DMS114 treated with DMSO at 0.1 percent for 48 hours (cell line): ENCODE measurements at regions not wholly inside any gene's neighbourhood (a gene's known extent, or its start where the extent isn't known, plus 50 kb on each side); places are given as distances from the start of the nearest gene placed in this dataset.

Source experiments
- DNase-seq: peaks from one replicate; lab custom pipeline; 2025; ENCODE audit not compliant: unreplicated experiment; lab: John Stamatoyannopoulos, UW

DNA sequence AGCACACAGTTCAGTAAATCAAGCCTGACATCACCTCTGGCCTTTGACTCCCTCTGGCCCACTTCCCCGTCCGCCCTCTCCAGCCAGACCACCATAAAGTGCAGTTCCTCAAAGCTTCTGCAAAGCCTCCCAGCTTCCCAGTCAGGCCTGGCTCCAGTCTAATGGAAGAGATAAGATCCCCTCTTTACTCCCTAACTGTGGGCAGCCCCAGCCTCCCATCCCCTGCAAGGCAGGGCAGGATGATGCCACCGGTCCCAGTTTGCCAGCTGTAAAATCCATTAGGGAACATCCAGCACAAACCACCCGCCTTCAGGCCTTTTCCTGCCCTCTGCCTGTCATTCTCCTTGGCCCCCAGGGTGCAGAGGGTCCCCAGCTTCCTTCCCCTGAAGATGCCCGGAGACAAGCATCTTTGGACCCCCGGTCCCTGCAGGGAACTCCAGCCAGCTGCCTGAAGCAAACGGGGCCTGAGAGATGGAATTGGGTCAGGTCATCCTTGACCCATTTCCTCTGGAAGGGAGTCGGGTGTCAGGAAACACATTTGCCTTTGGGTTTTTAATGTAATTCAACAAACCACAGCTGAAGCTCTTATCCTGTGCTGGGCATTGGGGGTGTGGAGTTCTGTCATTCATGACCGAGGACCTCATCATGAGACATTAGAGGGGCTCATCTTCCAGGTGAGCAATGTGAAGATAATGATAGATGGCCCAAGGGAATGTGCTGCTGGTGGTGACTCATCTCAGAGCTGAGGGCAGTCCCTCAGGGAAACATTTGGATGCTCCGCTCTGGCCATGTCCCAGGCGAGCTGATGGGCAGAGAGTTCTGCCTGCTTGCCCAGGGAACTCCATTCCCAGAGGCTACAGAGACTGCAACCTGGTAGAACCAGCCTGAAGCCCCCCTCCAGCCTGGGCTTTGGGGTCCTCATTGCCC lies 93.8 kb upstream of the CLMN start:
- no peak for DNase-seq

DNA sequence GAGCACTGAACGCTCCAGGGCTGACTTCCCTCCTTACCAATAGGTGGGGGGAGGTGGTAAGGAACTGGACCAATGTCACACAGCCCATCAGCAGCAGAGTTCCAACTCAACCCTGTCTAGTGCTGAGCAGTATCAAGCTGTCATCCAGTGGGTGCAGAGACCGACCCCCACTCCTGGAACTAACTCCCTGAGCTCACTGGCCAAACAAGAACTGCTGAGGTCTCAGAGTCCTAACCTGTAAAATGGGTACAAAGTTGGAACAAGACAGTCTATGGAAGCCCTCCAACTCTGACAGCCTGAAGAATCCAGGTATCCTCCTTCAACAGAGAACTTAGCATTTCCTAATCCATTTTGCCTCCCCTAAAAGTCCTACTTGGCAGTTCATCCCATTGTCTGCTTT lies 91.1 kb upstream of the CLMN start:
- DNase-seq, result no peak

DNA sequence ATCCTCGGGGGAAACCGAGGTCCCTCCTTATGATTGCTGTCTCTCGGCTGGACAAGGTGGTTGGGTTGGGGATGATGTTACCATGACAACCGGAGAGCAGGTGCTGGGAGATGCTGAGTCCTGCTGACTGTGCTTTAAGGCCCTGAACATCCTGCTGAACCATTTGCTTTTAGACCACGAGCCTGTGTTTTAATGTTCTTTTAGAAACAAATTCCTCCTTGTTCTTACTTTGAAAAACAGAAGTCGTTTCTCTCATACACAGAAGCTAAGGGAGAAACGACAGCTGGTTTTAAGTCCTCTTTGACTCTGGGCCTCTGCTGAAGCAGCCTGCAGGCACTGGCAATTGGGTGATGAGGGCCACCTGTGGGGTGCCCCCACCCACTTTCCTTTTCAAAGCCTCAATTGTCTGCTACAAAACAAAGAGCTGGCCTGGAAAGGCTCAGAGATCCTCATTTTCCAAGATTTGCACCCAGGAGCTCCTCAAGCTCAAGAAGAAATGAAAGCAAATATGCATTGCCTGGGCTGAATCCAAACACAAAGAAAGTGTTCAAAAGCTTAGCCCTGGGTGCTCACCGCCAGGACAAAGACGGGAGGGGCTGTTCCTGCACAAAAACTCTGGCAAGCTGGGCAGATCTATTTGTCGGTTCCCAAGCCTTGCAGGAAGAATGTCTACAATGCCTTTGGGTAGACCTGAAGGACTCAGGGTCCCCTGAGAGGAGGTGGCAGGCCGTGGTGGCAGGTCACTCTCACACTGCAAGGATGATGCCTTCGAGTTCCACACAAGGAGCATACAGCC lies 90.0 kb upstream of the CLMN start:
- DNase-seq, result no peak

DNA sequence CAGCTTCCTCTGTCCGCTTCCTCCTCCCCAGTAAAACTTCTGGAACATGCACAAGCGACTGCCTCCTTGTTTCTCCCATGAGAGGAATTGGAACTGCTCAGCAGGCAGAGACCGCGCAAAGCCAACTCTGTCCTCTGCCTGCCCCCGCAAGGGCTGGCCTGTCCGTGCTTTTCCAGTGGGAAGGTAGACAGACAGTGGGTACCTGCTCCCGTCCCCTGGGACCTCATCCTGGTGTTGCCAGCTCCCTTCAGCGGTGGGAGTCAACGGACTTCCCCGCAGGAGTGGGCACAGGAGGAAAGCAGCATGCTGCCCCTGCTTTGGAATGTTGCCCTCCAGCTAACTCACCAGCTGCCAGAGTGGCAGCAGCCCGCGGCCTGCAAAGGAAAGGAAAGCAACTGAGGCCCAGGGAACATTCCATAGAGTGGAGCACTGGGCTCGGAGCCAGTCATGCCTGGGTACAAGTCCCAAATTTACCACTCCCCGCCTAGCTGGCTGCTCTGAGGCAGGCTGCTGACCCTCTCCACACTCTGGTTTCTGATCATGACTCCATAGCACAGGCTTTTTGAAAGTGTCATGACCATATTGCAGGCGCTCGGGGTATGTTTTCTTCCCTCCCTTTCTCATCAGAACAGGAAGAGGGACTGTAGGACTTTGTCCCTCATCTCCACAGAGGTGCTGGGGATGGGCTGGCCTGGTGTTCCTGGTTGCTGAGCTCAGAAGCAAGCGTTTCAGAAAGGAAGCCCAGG lies 89.2 kb upstream of the CLMN start:
- DNase-seq, result no peak

DNA sequence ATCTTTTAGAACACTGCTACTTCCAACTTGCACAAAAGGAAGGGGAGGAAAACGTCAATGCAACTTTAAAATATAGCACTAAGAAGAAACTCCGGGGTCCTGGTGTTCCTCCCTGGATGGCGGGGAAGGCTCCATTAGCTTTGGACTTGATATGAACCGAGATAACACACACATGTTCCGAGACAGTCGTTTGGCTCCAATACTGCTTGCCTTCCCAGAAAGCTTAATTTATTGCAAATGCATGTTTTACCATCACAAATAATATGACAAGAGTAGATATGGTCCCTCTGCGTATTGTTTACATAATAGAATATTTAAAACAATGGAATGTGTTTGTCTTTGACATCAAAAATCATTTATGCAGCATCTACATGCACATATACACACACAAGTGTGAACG lies 87.6 kb upstream of the CLMN start:
- no peak for DNase-seq

DNA sequence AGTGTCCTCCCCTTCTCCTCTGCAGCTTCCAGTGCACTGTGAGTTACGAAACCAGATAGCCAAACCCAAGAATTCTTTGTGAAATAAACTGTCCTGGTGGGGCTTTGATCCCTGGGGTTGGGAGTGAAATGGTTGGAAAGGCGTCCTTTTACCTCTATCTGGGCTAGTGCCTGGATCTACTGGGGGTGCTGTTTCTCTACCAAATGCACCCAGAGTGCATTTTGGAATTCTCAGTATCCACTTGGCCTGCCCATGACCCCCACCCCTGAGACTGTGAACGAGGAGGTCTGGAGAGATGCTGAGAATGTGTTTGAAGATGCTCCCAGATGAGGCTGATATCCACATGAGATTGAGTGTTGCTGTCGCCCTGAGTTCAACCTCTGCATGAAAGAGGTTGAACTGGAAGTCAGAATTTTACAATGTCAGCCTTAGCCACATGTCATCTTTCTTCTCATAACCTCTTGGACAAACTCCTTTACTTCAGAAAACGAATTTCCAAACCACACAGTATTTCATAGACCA lies 87.1 kb upstream of the CLMN start:
- DNase-seq, result no peak

DNA sequence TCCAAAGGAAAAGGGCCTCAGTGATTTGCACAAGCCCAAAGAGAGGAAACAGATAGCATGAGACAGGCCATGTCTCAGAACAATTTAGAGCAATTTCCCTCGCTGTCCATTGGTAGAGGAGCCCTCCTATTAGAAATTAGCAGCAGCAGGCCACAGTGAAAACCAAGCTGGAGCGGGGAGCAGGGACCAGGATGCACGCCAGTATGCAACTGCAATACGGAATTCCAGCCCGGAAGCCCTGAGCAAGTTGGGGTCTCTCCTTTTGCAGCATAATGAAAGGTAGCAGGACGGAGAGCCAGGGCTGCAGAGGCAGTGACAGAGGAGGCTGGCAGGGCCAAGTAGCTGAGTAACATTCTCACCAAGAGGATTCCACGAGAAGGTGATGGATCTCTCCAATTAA lies 84.9 kb upstream of the CLMN start:
- DNase-seq, result no peak

DNA sequence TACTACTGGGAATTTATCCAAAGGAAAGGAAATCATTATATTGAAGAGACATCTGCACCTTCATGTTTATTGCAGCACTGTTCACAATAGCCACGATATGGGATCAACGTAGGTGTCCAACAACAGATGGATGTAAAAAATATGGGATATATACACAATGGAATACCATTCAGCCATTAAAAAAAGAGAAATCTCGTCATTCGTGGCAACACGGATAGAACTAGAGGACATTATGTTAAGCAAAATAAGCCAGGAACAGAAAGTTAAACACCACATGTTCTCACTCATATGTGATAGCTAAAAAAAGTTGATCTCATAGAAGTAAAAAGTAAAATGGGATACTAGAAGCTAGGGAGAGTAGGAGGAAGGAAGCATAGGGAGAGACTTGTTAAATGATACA lies 82.9 kb upstream of the CLMN start:
- no peak for DNase-seq

DNA sequence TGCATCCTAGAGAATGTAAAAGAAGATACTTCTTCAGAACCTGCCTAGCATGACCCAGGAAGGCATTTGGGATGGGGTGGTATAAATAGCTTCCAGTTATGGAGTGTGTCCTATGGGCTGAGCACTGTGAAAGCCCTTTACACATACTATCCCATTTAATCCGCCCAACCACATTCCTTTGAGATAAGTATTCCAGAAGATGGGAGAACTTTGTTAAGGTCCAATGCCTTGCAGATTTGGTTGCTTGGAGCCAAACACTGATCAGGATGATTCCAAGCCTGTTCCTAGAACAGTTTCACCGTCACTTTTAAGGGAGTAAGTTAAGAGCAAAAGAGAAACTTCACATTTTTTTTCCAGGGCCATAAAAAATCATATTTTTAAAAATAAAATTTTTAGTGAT lies 82.5 kb upstream of the CLMN start:
- no peak for DNase-seq

DNA sequence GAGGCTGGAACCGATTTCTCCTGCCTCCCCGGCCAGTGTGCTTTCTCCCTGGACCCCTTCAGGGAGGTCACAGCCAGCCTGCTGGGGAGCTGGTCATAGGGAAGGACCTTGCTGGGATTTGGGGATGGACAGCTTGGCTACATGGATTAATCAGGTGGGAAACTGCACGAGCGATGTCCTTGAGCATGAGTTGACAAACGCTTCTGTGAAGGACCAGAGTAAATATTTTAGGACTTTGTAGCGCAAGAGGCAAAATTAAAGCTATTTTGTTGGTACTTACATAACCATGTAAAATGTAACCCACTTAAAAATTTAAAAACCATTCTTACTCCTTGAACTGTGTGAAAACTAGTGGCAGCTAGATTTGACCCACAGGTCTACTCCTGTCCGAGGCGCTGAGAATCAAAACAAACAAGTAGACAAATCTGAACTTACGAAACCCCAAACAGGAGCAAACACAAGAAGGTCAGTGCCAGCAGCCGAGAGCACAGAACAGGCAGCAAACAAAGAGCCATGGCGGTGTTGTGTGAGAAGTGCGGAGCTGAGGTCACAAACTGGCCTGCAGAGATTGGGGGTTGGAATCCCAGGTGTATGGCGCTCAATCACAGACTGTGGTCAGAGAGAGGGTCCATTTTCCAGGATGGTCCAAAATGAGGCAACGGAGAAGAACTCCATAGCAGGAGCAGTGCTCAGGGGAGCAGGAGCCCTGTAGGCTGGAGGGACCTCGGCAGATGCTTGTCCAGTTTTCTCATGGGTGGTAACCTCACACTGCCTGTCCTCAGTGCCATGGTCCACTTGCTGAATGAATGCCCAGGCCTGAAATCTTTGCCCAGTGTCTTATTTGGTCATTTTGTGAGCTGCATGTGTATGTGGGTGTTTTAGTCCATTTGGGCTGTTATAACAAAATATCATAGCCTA lies 79.2 kb upstream of the CLMN start:
- no peak for DNase-seq

DNA sequence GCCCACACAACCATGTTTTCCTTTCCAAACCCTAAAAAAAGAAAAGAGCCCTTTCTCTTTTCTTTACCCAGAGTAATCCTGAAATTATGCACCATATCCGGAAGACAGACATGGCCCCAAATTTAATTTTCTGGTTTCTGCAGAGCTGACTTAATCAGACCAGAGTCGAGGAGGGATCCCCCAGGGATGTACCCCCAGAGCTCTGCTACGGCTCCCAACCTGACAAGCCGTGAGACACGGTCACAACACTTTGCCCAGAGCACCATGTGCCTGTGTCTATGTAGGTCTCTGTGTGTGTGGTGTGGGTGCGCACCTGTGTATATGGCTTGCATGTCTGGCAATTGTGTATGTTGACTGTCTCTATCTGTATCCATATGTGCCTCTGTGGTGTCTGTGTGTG lies 77.6 kb upstream of the CLMN start:
- no peak for DNase-seq

DNA sequence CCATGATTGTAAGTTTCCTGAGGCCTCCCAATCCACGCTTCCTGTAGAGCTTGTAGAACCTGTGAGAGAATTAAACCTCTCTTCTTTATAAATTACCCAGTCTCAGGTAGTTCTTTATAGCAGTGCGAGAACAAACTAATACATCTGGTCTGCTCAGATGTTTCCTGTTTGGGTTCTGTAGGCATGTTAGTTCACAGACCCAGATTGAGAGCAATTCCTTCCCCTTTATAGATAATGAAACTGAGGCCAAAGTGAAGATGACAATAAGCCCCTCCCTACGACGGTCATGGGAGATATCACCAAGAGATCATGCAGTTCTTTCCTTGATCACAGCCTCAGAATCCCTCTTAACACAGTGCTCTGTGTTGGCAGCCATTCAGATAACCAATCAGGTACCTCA lies 76.5 kb upstream of the CLMN start:
- DNase-seq, result no peak

DNA sequence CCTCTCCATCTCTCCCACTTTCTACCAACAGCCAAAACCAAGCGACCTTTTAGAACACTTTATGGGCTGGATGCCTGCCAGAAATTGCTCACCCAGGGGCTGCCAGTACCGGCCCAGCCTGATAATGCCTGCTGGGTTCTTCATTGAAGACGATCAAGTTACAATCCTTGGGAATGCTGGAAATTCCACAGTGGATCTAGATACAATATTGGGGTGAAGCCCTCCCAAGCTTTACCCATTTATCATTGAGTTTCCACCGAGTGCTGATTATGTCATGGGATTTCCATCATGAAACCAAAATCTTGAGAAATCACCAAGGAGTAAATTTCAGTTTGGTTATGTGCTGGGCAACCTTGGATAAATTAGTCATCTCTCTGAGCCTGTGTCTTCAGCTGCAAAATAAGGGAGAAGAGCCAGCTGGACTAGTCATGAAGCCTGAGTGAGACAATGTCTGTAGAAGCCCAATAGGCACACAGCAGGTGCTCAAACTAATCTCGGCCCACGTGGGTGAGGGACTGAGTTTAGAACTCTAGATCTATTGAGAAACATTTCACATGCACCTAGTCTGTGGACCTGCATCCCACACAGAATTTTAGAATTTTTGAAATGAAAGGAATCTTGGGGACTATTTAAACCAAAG lies 75.5 kb upstream of the CLMN start:
- no peak for DNase-seq

DNA sequence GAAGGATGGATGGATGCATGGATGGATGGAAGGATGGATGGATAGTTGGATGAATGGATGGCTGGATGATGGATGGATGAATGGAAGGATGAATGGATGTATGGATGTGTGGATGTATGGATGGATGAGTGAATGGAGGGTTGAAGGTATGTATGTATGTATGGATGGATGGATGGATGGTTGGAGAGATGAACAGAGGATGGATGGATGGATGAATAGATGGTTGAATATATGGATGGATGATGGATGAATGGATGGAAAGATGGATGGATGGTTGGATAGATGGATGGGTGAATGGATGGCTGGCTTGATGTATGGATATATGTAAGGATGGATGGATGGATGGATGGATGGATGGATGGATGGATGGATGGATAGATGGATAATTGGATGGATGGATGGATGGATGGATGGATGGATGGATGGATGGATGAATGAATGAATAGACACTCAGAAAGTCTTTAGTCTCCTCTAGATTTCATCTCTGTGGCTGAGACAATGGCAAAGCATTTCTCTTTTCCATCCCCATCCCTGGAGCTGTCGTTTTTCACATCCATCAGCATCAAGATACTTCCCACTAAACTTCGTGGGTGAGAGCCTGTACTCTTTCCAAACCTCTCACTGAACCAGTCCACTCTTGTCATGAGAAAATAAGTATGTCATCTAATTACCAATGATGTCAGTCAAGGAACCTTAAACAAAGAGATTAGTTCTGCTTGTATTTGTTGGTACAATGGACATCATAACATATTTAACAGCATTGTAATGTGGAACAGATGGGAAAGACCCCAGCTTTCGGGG lies 74.8 kb upstream of the CLMN start:
- DNase-seq, result no peak

DNA sequence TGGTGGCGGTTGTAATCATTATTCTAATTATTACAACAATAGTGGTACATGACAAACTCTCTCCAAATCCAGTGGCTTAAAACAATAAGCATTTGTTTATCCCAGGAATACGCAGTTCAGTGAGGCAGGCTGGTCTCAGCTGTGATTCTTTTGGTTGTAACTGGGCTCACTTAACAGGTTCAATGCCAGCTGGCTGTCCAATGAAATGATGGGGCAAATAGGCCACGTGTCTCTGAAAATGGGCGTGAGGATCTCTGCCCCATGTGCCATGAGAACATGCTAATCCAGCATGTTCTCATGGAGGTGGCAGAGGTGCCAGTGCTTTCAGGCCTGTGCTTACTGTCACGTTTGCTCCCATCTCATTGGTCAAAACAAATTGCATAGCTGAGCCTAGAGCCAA lies 73.1 kb upstream of the CLMN start:
- no peak for DNase-seq

DNA sequence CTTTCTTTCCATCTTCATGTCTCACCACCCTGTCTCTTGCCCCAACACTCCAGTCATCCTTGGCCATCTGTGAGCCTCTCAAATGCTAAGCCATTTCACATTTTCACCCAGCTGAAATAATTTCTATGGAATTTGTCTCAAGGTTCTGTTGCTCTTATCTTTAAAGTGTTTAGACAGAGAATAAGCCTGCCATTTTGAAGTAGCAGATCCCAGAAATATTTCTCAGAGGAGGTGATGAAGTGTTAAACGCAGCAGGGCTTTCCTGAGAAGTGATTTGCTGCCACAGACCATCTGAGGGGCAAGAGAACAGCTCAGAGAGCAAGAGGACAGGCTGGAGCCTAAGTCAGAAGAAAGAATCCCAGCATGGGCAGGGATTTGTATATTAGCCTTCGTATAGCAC lies 71.6 kb upstream of the CLMN start:
- DNase-seq, result no peak

DNA sequence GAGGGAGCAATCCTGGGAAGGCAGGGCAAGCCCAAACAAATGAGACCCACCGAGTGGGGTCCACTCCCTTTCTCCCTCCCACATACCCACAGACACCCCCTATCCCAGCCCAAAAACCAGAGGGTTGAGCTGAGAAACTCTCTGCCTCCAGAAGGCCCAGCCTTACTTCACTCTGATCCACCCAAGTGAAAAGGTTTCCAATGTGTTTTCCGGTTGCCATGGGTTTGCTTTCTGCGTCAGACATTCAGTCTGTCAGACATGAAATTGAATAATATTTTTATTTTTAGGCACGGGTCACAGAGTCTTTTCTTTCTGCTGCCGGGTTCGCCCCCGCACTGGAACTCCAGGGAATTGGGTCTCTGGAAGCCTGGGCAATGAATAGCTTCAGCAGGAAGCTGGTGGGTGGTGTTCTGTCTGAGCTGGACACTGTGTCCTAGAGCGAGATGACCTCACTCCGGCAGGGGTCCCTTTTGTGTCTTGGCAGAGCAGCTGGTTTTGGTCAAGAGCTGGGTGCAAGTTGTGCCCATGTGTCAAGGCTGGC lies 69.8 kb upstream of the CLMN start:
- DNase-seq, result no peak

DNA sequence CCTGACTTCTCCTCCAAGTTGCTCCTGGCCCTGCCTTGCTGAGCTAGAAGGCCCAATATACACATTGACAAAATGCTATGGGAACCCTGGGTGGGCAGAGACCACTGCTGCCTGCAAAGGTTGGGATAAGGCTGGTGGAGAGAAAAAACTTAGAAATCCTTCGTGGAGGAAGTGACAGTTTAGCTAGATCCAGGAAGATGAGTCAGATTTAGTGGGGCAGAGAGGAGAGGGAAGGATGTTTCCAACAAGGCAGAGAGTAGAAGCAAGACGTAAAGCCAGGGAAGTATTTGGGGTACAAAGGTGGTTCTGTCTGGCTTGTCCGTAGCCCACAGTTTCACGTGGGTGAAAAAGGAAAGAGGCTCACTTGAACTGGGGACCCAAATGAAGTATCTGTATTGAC lies 69.0 kb upstream of the CLMN start:
- no peak for DNase-seq
